ENCODE measurements at regions not wholly inside any gene's neighbourhood (a gene's known extent, or its start where the extent isn't known, plus 50 kb on each side); places are given as distances from the start of the nearest gene placed in this dataset.

- H2AK9ac ChIP-seq (replicated peaks; ENCODE audit: low read depth, low read length, poor library complexity), result no peak overlapping the region
- H4K20me1 ChIP-seq (ENCODE audit: insufficient read depth, low read length), result no peaks in the 10 kb centered on the region
- no peaks in the 10 kb centered on the region for H3K4me1 ChIP-seq (ENCODE audit: control insufficient read depth, insufficient read depth, low read length)
- in situ Hi-C loops (cut with MboI; ENCODE audit: low sequenced_read_pairs), result no loop called here
- H2BK120ac ChIP-seq (ENCODE audit: low read depth, low read length), result no peak overlapping the region
- no peak overlapping the region for H3K14ac ChIP-seq (replicated peaks; ENCODE audit: low read depth, low read length)
- no peak overlapping the region for H2AK5ac ChIP-seq (ENCODE audit: low read depth, low read length)
- no peak overlapping the region for H4K8ac ChIP-seq (ENCODE audit: low read depth in 2 of 2, low read length in 2 of 2)
- H3K79me1 ChIP-seq (ENCODE audit: low read depth in 1 of 2, low read length in 2 of 2), result no peaks in the 10 kb centered on the region
- TF ChIP-seq FOS (IDR thresholded peaks at IDR 0.05; ENCODE audit: low read depth, low read length) (no peak), RFX5 (IDR thresholded peaks at IDR 0.05; ENCODE audit: low read depth, low read length) (no peak), CEBPB (IDR thresholded peaks at IDR 0.05; ENCODE audit: low read depth, low read length) (no peak), MAZ (IDR thresholded peaks at IDR 0.05; ENCODE audit: borderline replicate concordance, low read depth, low read length) (no peak), MXI1 (IDR thresholded peaks at IDR 0.05; ENCODE audit: borderline replicate concordance, low read depth, low read length) (no peak), POLR2A (IDR thresholded peaks at IDR 0.05; ENCODE audit: low read depth, low read length) (no peak), ELK1 (IDR thresholded peaks at IDR 0.05; ENCODE audit: borderline replicate concordance, low read depth, low read length) (no peak)
- POLR2A ChIA-PET (ENCODE audit: unreplicated experiment), result no interaction called here
- no peak overlapping the region for H2AFZ ChIP-seq (replicated peaks; ENCODE audit: low read length, poor library complexity)
- no peaks in the 10 kb centered on the region for H3K36me3 ChIP-seq (ENCODE audit: control insufficient read depth, insufficient read depth, low read length)
- ATAC-seq (ENCODE audit: low read depth), result no peak
- no peak overlapping the region for H3K4me3 ChIP-seq (ENCODE audit: insufficient read depth, low read depth, low read length)
- no peak for DNase-seq
- CTCF ChIA-PET, result no interaction called here
- WGBS, 2 experiments (ENCODE audit: extremely low coverage in 2 of 2, insufficient read length in 1 of 2), result 43% methylated on average over 2 of the region's 7 CpGs; no CpG with 5 or more reads in 1 of the 2 experiments
- no TSS peak for BruUV-seq (replicated peaks)
- no peak overlapping the region for H2BK5ac ChIP-seq (ENCODE audit: low read depth, low read length, poor library complexity, severe bottlenecking)
- H3K9me3 ChIP-seq (ENCODE audit: control insufficient read depth, insufficient read depth, low read length), result no peaks in the 10 kb centered on the region
- H2BK20ac ChIP-seq (ENCODE audit: low read depth, low read length), result no peak overlapping the region
- H4K91ac ChIP-seq (ENCODE audit: insufficient read depth, low read depth, low read length), result no peak overlapping the region
- no peak overlapping the region for H3K18ac ChIP-seq (ENCODE audit: low read depth, low read length)
- intact Hi-C loops (cut with micrococcal nuclease), result no loop called here
- dilution Hi-C loops (cut with HindIII; ENCODE audit: low sequenced_read_pairs, unreplicated experiment), result no loop called here
- H3K23ac ChIP-seq (ENCODE audit: low read depth, low read length), result no peak overlapping the region
- no peak overlapping the region for H2BK15ac ChIP-seq (ENCODE audit: low read depth, low read length)
- no peak overlapping the region for H4K5ac ChIP-seq (ENCODE audit: low read depth, low read length)
- no peaks in the 10 kb centered on the region for H3K9me1 ChIP-seq (ENCODE audit: insufficient read depth, low read length)
- no peak overlapping the region for H3K9ac ChIP-seq (ENCODE audit: low read depth, low read length)
- H3K27ac ChIP-seq (ENCODE audit: insufficient read depth, low read length), result no peak overlapping the region
- H3K27me3 ChIP-seq (ENCODE audit: control insufficient read depth, insufficient read depth, low read length), result no peaks in the 10 kb centered on the region
- H3K56ac ChIP-seq (ENCODE audit: extremely low read depth, insufficient read depth, low read length), result no peak overlapping the region
- H3K4ac ChIP-seq (ENCODE audit: low read depth, low read length), result no peak overlapping the region
- no peak overlapping the region for H3K4me2 ChIP-seq (ENCODE audit: low read depth, low read length)
Measured at GRCh38 chr16:22763437-22764080, 50.4 kb upstream of the HS3ST2 start.
